NCI-H2107 treated with DMSO at 0.1 percent for 48 hours (cell line): ENCODE measurements at regions not wholly inside any gene's neighbourhood (a gene's known extent, or its start where the extent isn't known, plus 50 kb on each side); places are given as distances from the start of the nearest gene placed in this dataset.
"Not testable (repeated sequence)": the region's sequence is repeated elsewhere in the genome, so short reads cannot be mapped to it uniquely, and the experiment has no call there.

Experiments
- DNase-seq: peaks from one replicate; lab custom pipeline; 2025; ENCODE audit not compliant: unreplicated experiment; lab: John Stamatoyannopoulos, UW

DNA sequence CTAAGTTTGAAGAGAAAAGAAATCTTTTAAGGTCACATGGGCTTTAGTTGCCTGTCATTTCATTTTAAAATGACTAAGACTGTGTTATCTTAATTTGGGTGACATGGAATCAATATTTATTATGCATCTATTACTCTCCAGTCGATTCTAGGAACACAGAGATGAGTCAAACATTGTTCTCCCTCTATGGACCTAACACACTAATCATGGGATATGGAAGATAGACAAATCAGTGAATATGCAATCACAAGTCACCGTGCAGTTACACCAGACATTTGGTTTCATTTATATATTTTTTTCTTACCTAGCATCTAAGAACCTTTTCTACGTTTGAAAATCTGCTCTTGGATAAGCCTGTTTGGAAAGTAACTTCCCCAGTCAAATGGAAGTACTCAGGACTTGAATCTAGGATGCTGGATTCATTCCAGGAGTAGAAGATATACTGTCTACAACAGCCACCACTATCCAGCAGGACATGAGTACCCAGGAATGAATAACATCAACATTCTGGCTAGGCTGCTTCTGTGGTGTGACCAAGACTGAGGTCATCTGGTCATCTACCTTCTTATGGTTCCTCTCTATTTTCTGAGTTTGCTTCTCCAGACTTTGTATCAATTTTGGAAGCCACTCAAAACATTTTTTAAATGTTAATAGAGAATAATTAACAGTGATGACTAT, 902.9 kb upstream of the LRRN3 start:
- DNase-seq: no peak

DNA sequence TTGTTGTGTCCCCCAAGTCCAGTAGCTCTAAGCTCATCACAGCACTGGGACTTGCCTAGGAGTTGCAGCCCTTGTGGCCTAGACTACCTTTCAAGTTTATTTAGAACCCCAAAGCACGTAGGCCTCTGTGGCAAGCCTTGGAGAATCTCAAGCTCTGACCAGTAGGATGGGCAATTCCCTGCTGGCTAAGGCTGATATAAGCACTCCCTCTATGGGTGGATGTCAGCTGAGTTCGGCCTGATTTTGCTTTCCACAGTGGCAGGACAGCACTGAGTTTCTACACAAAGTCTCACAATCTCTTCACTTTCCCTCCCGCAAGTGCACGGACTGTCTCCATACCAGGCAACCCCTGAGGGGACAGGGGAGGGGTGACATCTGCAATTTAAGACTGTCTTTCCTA, 886.4 kb upstream of the LRRN3 start:
- no peak for DNase-seq

DNA sequence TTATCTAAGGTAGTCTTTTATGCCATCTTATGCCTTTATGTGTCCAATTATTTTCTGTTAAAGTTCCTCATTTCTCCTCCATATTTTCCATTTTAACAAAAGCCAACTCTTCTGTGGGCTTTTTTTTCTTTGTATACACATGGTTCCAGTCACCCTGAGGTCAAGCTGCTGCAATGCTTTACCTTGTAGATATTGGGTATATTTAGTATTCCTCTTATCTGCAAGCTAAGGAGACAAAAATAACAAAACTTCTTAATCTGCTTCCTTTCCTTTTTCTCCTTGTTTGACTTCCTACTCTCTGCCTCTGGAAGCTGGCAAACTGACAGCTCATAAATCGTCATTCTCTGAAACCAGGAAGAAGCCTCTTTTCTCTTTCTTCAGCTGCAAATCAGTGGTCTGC, 885.0 kb upstream of the LRRN3 start:
- no peak for DNase-seq

- DNase-seq: no peak
These were observed 881.0 kb upstream of the LRRN3 start for GRCh38 chr7:110209884-110210283.

DNA sequence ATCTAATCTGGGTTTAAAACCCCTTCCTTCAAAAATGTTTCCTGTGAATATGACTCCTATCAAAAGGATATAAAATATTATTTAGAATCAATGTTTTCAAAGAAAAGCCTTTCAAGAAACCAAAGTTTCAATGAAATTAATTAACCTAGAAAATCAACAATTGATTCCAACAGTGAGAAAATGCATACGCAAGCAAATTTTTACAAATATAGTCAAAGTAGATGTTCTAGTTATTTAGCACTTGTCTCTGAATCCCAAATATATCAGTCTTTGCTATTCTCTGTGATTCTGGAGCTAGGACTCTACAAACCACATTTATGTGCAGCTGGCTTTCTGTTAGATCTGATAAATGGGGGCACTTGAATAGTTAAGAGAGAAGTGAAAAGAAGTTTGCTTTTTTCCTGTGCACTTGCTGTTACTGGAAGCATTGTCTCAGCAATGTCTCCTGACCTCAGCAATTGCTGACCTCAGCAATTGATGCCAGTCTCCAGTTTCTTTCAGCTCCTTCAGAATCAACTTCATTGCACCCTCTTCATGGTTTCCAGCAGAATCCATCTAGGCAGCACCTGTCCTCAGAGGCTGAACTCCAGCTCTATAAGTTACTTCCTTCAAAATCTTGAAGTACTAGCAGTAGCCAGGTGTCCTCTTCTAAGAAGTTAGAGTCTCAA, 879.9 kb upstream of the LRRN3 start:
- no peak for DNase-seq

- DNase-seq: no peak
These were observed 866.3 kb upstream of the LRRN3 start for GRCh38 chr7:110224643-110225042.

DNA sequence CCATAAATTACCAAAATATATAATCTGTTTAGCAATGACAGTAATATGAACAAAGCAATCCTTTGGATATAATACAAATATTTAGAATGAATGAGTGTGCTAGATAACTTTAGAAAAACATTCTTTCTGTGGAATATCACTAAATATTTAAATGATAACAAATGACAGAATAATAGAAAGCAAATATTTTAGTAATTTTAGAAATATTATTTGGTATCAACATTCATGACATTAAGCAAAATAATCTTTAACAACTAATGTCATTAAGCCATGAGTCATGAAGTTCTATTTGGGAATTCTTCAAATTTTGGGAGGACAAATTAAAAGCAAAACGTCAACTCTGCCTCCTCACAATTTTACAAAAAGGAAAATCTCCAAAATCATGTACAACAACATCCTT, 844.8 kb upstream of the LRRN3 start:
- DNase-seq: no peak

- DNase-seq: no peak
These were observed 837.8 kb upstream of the LRRN3 start for GRCh38 chr7:110253093-110253492.

GRCh38 chr7:110257673-110258072, 833.3 kb upstream of the LRRN3 start:
- no peak for DNase-seq

DNA sequence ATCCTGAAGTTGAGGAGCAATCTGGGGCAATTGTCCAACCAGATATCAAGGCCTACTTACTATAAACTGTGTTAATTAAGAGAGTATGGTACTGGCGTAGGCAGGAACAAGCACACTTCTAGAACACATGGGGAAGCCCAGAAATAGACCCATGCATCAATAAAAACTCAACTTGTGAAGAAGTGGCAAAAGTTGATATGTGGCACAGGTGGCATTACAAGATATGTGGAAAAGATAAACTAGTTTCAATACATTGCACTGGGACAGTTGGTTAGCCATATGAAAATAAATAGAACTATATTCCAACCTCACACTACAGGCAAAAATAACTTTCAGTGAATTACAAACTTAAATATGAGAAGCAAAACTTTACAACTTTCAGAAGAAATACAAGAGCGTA, 828.7 kb upstream of the LRRN3 start:
- DNase-seq: no peak

- no peak for DNase-seq
These were observed 826.6 kb upstream of the LRRN3 start for GRCh38 chr7:110264288-110264687.

- DNase-seq: no peak
These were observed 809.6 kb upstream of the LRRN3 start for GRCh38 chr7:110281362-110281761.

DNA sequence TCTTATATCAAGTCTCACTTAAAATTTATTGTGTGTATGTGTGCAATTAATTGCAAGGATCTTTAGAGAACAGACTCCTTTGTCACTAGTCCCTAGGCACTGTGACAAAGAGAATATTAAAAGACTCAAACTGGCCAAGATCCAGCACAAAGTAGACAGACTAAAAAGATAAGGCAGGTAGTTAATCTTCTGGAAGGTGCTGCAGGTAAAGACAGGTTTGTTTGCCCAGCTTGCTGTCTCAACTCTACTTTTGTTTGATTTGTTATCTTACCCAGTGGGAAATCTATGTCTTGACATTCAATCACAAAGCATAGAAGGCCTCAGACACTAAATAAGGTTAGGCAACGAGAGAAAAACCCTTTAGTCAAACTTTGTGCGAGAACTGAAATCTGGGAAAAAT, 807.9 kb upstream of the LRRN3 start:
- DNase-seq: no peak

- DNase-seq: no peak
These were observed 799.5 kb upstream of the LRRN3 start for GRCh38 chr7:110291430-110291829.

DNA sequence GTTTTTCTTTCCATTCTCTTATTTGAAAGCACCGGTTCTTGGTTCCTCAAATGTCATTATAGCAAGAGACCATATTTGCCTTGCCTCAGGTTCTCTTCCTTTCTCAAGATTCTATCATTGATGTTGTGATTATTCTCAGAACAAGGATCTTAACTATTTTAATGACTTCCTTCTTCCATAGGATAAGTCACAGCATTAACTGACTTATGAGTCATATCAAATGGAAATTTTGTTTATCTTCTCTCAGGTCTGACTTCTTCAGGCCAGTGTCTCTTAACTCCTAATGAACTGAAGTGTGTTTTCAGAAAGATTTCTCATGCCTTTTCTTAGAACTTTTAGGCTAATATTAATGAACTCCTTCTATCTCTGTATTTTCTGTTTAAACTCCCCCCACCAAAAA, 794.6 kb upstream of the LRRN3 start:
- DNase-seq: no peak

- DNase-seq: no peak
These were observed 783.2 kb upstream of the LRRN3 start for GRCh38 chr7:110307776-110308175.

- no peak for DNase-seq
These were observed 782.1 kb upstream of the LRRN3 start for GRCh38 chr7:110308791-110309190.

DNA sequence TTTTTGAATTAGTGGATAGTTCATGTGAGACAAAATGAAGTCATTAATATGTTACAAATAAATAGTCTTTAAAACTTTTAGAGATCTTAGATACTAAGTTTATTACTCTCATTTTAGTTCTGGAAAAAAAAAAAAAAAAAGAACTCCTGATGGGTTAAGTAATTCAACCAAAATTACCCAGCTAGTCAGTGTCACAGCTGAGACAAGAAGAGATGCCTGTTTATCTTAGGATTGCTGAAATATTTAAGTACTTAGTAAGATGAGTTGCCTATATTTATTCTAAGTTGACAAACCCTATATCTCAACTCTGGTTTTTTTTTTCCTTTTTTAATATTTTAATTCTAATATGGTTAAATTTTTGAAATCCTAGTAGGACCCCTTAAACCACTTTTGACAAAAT, 781.0 kb upstream of the LRRN3 start:
- no peak for DNase-seq

DNA sequence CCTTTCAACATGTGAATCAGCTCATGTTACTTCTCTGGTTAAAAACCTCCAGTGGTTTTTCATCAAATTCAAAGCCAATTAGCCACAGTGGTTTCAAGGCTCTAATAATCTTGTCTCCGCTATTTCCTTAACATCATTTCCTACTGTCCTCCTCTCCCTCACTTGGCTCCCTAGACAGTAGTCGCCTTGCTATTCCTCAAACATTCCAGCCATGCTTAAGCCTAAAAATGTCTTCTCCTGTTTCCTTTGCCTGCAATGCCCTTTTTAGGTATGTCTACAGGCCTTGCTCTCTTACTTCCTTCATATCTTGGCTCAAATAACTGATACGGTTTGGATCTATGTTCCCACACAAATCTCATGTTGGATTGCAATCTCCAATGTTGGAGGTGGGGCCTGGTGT, 779.4 kb upstream of the LRRN3 start:
- DNase-seq: no peak

DNA sequence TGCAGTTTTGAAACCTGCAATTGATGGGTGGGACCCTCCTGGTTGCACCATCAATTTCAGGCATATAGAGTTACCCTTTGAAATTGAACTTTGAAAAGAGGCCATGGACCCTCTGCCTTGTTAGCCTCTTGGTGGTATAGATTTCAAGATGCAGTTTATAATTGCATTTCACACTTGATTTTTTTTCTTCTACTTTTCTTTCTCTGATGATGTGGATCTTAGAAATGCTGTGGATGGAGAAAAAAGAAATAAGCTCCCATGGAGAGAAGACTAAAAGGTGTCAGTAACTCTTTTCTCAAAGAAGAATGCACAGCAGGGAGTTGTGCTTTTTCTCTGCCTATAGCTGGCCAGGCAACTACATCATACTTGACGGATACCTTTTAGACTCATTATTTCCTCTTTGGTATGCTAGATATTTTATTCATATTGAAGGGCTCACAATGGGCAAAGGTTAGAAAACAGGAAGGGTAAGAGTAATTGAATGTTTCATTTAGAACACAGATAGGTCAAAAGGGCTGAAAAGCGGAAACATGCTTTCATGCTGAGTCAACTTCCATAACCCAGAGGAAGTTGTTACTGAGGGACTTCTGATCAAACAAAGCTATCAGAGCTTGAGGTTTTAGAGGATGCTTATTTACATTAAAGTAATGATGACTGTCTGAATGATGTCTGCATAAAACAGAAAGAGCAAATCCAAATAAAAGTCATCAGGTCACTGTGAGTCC, 773.2 kb upstream of the LRRN3 start:
- DNase-seq: no peak

- not testable (repeated sequence) for DNase-seq
These were observed 770.6 kb upstream of the LRRN3 start for GRCh38 chr7:110320285-110320684.

DNA sequence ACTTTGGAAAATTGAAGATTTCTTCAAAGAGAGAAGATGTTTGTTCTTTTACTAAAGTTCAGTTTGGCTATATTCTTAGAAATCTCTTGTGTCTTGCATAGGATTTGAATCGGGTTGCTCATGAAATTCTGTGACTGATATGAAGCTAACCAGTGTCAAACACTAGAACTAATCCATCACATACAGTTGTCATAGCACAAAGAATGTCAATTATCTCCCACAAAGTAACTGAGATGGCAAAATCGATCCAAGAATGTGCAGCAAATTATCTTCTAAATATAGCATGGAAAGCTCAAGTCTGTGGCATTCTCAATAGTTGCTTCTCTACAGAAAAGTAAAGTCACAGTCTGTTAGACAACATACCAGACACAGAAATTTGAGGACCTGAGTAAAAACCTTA, 768.1 kb upstream of the LRRN3 start:
- no peak for DNase-seq
